COLO668 (cell line): ENCODE measurements at regions not wholly inside any gene's neighbourhood (a gene's known extent, or its start where the extent isn't known, plus 50 kb on each side); places are given as distances from the start of the nearest gene placed in this dataset.
"Not testable (repeated sequence)": the region's sequence is repeated elsewhere in the genome, so short reads cannot be mapped to it uniquely, and the experiment has no call there.

Source experiments
- DNase-seq: peaks from one replicate; lab custom pipeline; 2025; ENCODE audit not compliant: unreplicated experiment; lab: John Stamatoyannopoulos, UW

GRCh38 chr10:130915065-130915464, 396.5 kb downstream of the TCERG1L start:
- no peak for DNase-seq

GRCh38 chr10:130921461-130921860, 390.1 kb downstream of the TCERG1L start:
- no peak for DNase-seq

- no peak for DNase-seq
Measured at GRCh38 chr10:130921911-130922440, 389.5 kb downstream of the TCERG1L start.

- no peak for DNase-seq
Measured at GRCh38 chr10:130923596-130923995, 387.9 kb downstream of the TCERG1L start.

GRCh38 chr10:130924138-130924819, 387.2 kb downstream of the TCERG1L start:
- no peak for DNase-seq

GRCh38 chr10:130926442-130926841, 385.1 kb downstream of the TCERG1L start:
- DNase-seq = no peak

GRCh38 chr10:130927157-130927556, 384.4 kb downstream of the TCERG1L start:
- no peak for DNase-seq

GRCh38 chr10:130928306-130928705, 383.2 kb downstream of the TCERG1L start:
- DNase-seq = no peak

GRCh38 chr10:130929422-130930325, 381.8 kb downstream of the TCERG1L start:
- peak; percentile 11 for DNase-seq

- DNase-seq = no peak
Measured at GRCh38 chr10:130930821-130931220, 380.7 kb downstream of the TCERG1L start.

- no peak for DNase-seq
Measured at GRCh38 chr10:130931256-130931655, 380.3 kb downstream of the TCERG1L start.

- DNase-seq = no peak
Measured at GRCh38 chr10:130932326-130933007, 379.1 kb downstream of the TCERG1L start.

- DNase-seq = no peak
Measured at GRCh38 chr10:130933008-130933390, 378.5 kb downstream of the TCERG1L start.

GRCh38 chr10:130934293-130935127, 377.0 kb downstream of the TCERG1L start:
- no peak for DNase-seq

GRCh38 chr10:130935128-130935439, 376.4 kb downstream of the TCERG1L start:
- no peak for DNase-seq

GRCh38 chr10:130935897-130936550, 375.5 kb downstream of the TCERG1L start:
- no peak for DNase-seq

- no peak for DNase-seq
Measured at GRCh38 chr10:130936851-130937250, 374.7 kb downstream of the TCERG1L start.

GRCh38 chr10:130938051-130938450, 373.5 kb downstream of the TCERG1L start:
- no peak for DNase-seq

- not testable (repeated sequence) for DNase-seq
Measured at GRCh38 chr10:130938891-130939290, 372.6 kb downstream of the TCERG1L start.

GRCh38 chr10:130941886-130942285, 369.6 kb downstream of the TCERG1L start:
- no peak for DNase-seq
